ENCODE measurements at regions not wholly inside any gene's neighbourhood (a gene's known extent, or its start where the extent isn't known, plus 50 kb on each side); places are given as distances from the start of the nearest gene placed in this dataset.

- CTCF ChIA-PET = interaction anchor here (0.5 to 4.4 kb wide), 88 partner anchors 9 to 996 kb away, joined by 3 to 56 read pairs (median 5); partner anchors contain the start of gene OXSR1
- H3K27me3 Mint-ChIP-seq (ENCODE audit: low read depth) = no peaks in the 10 kb centered on the region
- peaks cover 8% of the 10 kb centered on the region for H3K4me1 Mint-ChIP-seq
- TF ChIP-seq GABPB1 (CRISPR knock-in tag; IDR thresholded peaks at IDR 0.05) (no peak), ATF1 (CRISPR knock-in tag; IDR thresholded peaks at IDR 0.05) (no peak), SMAD3 (CRISPR knock-in tag; IDR thresholded peaks at IDR 0.05; ENCODE audit: borderline replicate concordance) (no peak), MAX (CRISPR knock-in tag; IDR thresholded peaks at IDR 0.05) (no peak), NFE2L1 (CRISPR knock-in tag; IDR thresholded peaks at IDR 0.05) (no peak), CTCF (IDR thresholded peaks at IDR 0.05) (peak; percentile 39)
- TF ChIP-seq, protein P1, sequence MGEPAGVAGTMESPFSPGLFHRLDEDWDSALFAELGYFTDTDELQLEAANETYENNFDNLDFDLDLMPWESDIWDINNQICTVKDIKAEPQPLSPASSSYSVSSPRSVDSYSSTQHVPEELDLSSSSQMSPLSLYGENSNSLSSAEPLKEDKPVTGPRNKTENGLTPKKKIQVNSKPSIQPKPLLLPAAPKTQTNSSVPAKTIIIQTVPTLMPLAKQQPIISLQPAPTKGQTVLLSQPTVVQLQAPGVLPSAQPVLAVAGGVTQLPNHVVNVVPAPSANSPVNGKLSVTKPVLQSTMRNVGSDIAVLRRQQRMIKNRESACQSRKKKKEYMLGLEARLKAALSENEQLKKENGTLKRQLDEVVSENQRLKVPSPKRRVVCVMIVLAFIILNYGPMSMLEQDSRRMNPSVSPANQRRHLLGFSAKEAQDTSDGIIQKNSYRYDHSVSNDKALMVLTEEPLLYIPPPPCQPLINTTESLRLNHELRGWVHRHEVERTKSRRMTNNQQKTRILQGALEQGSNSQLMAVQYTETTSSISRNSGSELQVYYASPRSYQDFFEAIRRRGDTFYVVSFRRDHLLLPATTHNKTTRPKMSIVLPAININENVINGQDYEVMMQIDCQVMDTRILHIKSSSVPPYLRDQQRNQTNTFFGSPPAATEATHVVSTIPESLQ (CRISPR knock-in tag; IDR thresholded peaks at IDR 0.05) = no peak
- no peak overlapping the region for H3K27ac Mint-ChIP-seq
- ATAC-seq (peak; percentile 96), DNase-seq (ENCODE audit: low spot score) (no peak)
- no peaks in the 10 kb centered on the region for H3K36me3 Mint-ChIP-seq
- H3K9me3 Mint-ChIP-seq = peaks cover 6% of the 10 kb centered on the region; the same call in 1 of the 2 replicates
- H3K4me3 Mint-ChIP-seq = no peak overlapping the region
- POLR2A ChIA-PET = interaction anchor here (0.6 to 1.2 kb wide), 5 partner anchors 28 to 330 kb away, joined by 3 read pairs; no protein-coding TSS in a partner anchor
These were observed 51.7 kb downstream of the SCN11A start for GRCh38 chr3:39000008-39000450.

GRCh38 chr3:38998086-38998485 is 53.7 kb downstream of the SCN11A start:
- CTCF ChIA-PET = interaction anchor here (4.4 kb wide), 1 partner anchor 259 kb away, joined by 56 read pairs; no protein-coding TSS in a partner anchor
- H3K36me3 Mint-ChIP-seq = no peaks in the 10 kb centered on the region
- TF ChIP-seq, protein P2, sequence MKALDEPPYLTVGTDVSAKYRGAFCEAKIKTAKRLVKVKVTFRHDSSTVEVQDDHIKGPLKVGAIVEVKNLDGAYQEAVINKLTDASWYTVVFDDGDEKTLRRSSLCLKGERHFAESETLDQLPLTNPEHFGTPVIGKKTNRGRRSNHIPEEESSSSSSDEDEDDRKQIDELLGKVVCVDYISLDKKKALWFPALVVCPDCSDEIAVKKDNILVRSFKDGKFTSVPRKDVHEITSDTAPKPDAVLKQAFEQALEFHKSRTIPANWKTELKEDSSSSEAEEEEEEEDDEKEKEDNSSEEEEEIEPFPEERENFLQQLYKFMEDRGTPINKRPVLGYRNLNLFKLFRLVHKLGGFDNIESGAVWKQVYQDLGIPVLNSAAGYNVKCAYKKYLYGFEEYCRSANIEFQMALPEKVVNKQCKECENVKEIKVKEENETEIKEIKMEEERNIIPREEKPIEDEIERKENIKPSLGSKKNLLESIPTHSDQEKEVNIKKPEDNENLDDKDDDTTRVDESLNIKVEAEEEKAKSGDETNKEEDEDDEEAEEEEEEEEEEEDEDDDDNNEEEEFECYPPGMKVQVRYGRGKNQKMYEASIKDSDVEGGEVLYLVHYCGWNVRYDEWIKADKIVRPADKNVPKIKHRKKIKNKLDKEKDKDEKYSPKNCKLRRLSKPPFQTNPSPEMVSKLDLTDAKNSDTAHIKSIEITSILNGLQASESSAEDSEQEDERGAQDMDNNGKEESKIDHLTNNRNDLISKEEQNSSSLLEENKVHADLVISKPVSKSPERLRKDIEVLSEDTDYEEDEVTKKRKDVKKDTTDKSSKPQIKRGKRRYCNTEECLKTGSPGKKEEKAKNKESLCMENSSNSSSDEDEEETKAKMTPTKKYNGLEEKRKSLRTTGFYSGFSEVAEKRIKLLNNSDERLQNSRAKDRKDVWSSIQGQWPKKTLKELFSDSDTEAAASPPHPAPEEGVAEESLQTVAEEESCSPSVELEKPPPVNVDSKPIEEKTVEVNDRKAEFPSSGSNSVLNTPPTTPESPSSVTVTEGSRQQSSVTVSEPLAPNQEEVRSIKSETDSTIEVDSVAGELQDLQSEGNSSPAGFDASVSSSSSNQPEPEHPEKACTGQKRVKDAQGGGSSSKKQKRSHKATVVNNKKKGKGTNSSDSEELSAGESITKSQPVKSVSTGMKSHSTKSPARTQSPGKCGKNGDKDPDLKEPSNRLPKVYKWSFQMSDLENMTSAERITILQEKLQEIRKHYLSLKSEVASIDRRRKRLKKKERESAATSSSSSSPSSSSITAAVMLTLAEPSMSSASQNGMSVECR (CRISPR knock-in tag; IDR thresholded peaks at IDR 0.05; ENCODE audit: borderline replicate concordance) = no peak
- TF ChIP-seq, protein P3, sequence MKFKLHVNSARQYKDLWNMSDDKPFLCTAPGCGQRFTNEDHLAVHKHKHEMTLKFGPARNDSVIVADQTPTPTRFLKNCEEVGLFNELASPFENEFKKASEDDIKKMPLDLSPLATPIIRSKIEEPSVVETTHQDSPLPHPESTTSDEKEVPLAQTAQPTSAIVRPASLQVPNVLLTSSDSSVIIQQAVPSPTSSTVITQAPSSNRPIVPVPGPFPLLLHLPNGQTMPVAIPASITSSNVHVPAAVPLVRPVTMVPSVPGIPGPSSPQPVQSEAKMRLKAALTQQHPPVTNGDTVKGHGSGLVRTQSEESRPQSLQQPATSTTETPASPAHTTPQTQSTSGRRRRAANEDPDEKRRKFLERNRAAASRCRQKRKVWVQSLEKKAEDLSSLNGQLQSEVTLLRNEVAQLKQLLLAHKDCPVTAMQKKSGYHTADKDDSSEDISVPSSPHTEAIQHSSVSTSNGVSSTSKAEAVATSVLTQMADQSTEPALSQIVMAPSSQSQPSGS (CRISPR knock-in tag; IDR thresholded peaks at IDR 0.05; ENCODE audit: borderline replicate concordance, low read depth) = no peak
- TF ChIP-seq JAZF1 (CRISPR knock-in tag; IDR thresholded peaks at IDR 0.05) = no peak
- no peak for TF ChIP-seq JUN (CRISPR knock-in tag; IDR thresholded peaks at IDR 0.05)
- TF ChIP-seq TCF7 (CRISPR knock-in tag; IDR thresholded peaks at IDR 0.05; ENCODE audit: low read depth) = no peak
- no peak for TF ChIP-seq GABPB1 (CRISPR knock-in tag; IDR thresholded peaks at IDR 0.05)
- H3K4me1 Mint-ChIP-seq = peaks cover 8% of the 10 kb centered on the region
- H3K4me3 Mint-ChIP-seq = no peak overlapping the region
- POLR2A ChIA-PET = no interaction called here
- H3K9me3 Mint-ChIP-seq = peaks cover 1% of the 10 kb centered on the region; the same call in 1 of the 2 replicates
- no peaks in the 10 kb centered on the region for H3K27me3 Mint-ChIP-seq (ENCODE audit: low read depth)
- ATAC-seq = no peak
- H3K27ac Mint-ChIP-seq = no peak overlapping the region
- no peak for DNase-seq (ENCODE audit: low spot score)

All from WTC11 (cell line).